ENCODE measurements at regions not wholly inside any gene's neighbourhood (a gene's known extent, or its start where the extent isn't known, plus 50 kb on each side); places are given as distances from the start of the nearest gene placed in this dataset.
"Not testable (repeated sequence)": the region's sequence is repeated elsewhere in the genome, so short reads cannot be mapped to it uniquely, and the experiment has no call there.

- DNase-seq = no peak
Observed at GRCh38 chr11:21933095-21933494, 259.8 kb upstream of the ANO5 start.

DNA sequence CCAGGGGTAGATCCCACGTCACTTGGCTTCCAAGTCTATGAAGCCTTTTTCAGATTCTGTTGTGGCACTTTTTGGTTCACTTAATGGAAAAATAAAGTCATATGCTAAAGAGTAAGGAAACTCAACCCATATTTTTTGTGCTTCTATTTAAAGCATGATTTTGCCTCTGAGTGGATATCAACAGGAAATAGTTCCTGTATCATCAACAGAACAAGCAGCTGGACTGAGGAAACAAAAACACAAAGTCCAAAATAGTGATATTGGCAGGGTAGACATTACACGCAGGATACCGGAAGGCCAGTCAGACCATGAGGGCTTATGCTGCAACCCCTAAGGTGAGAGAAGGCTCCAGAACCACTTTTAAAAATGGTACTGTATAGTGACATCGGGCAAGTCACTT is 248.3 kb upstream of the ANO5 start:
- DNase-seq = no peak

GRCh38 chr11:21948876-21949275 is 244.0 kb upstream of the ANO5 start:
- no peak for DNase-seq

GRCh38 chr11:21949763-21950413 is 243.0 kb upstream of the ANO5 start:
- DNase-seq = no peak

DNA sequence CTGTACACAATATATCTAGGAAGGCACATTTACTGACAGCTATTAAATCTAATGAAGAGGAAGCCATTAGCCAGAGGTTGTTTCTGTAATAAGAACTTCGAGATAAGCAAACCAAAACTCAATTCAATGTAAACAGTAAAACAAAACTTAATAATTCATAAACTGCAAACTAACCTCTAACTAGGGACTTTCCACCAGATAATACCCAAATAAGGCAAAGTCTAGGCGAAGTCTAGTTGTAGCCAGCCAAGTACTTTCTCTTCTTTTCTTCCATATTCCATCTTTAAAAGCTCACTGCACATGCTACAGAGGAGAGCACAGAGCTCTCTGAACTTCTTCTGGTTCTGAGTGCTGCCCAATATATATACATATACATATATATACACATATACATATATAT is 229.9 kb upstream of the ANO5 start:
- no peak for DNase-seq

DNA sequence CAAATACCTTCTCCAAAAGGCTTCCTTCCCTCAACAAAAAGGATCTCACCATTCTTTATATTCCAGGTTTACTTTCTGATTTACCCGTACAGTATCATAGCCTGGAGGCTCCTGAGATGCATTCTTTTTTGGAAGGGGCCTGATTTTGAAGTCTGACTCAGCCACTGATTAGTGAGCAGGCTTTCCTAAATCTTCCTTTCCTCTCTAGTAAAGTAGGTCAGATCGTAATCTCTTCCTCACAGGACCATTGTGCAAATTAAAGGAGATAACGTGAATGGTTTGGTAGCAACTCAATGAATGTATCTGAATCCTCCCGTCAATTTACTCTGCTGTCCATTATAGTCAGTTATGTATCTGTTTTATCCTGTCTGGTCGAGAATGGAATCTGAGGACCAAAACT is 227.7 kb upstream of the ANO5 start:
- no peak for DNase-seq

DNA sequence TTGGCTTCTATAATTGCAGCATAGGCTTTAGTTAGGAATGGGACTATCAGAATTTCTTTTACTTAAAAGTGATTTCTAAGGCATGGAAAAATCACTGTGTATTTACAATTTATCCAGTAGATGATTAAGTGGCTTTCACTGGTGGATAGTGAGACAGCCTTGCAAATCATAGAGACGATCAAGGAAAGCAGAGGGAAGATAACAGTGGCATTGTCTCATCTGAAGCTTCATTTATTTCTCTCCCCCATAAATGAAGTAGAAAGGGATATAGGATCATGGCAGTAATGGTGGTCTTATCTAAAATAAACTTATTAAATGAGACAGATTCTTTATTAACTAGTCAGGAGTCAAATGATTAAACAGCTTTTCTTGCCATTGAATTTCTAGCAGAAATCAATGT is 224.2 kb upstream of the ANO5 start:
- DNase-seq = no peak

DNA sequence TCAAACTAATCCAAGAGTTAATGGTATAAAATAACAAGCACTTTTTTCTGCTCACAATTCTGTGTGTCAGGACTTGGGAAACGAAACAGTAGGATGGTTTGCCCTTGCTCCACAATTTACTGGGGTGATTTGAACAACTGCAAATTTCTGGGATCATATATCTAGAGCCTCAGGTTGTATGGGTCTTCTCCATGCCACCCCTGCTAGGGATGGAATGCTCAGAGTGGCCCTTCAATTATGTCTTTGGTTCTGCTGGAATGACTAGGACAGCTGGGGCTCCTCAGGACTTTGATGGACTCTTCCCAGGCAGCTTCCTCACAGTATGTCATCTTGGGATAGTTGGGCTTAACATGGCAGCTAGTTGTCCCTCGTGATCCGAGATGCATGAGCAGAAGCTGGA is 223.0 kb upstream of the ANO5 start:
- DNase-seq = no peak

- DNase-seq = no peak
Observed at GRCh38 chr11:21975242-21975641, 217.6 kb upstream of the ANO5 start.

- no peak for DNase-seq
Observed at GRCh38 chr11:21976210-21976609, 216.7 kb upstream of the ANO5 start.

- no peak for DNase-seq
Observed at GRCh38 chr11:21983431-21983830, 209.5 kb upstream of the ANO5 start.

DNA sequence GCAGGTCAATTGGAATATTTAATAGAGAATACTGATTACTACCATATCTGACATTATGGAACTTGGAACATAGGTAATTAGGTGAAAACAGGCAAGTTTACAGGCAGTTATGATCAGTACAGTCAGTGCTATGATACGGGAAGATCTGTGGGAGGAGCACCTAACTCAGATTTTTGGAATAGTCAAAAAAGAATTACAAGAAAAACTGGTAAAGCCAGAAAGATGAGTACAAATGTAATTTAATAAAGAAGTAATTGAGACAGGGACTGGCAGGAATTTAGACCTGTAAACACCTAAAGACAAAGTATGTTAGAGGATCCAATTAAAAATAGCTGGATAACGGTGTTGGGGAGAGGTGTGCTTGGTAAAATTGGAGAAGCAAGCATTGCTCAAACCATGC is 206.5 kb upstream of the ANO5 start:
- no peak for DNase-seq

DNA sequence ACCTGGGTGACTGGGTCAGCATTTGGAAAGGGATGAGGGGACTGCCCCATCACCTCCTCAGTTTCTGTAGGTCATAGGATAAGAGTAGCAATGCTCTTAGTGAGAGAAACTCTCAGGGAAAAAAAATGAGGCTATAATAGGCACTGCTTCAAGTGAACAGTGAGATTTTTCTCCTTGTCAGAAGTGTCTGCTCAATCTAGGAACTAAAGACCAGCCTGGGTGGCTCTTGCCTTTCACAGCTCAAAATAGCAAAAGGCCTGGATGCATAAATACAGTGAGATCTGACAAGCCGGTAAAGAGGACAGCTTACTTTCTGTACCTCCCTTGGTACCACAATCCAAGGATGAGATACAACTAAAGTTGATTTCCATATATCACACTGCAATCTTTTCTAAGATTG is 205.6 kb upstream of the ANO5 start:
- no peak for DNase-seq

DNA sequence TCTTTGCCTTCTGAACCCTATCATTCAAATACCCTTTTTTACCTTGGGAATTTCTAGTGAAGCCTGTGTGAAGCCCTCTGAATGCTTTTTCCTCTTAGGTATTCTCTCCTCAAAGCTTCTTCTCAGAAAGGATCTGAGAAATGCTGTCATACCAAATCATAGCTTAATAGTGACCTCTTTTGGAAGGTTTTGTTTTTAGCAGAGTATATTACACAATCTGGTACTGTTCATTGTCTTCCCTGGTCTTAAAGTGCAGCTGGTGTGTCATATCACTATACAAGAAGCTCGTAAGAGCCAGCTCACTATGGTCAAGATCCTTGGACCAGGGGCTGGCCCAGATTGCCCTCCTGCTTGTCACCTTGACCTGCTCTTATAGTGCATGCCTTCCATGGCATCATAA is 204.4 kb upstream of the ANO5 start:
- DNase-seq = no peak

DNA sequence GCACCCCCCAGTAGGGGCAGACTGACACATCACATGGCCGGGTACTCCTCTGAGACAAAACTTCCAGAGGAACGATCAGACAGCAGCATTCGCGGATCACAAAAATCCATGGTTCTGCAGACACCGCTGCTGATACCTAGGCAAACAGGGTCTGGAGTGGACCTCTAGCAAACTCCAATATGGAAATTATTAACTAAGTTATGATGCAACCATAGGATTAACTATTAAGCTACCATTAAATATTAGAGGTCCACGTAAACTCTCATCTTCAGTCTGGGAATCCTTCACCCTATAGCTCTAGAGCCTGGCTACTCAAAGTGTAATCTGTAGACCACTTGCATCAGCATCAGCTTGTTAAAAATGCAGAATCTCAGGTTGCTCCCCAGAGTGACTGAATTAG is 191.1 kb upstream of the ANO5 start:
- not testable (repeated sequence) for DNase-seq

- no peak for DNase-seq
Observed at GRCh38 chr11:22006901-22007300, 186.0 kb upstream of the ANO5 start.

GRCh38 chr11:22031791-22032190 is 161.1 kb upstream of the ANO5 start:
- no peak for DNase-seq

DNA sequence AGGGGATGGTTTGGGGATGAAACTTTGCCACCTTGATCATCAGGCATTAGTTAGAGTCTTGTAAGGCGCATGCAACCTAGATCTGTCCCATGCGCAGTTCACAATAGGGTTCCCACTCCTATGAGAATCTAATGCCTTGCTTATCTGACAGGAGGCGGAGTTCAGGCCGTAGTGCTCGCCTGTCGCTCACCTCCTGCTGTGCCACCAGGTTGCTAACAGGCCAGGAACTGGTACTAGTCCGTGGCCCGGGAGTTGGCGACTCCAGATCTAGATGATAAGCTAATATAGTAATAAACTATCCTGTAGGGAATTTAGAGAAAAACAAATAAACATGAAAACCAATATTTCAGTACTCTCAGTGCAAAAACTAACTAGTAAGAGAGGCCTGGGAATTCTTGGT is 155.4 kb upstream of the ANO5 start:
- no peak for DNase-seq

- DNase-seq = no peak
Observed at GRCh38 chr11:22041039-22041438, 151.8 kb upstream of the ANO5 start.

- DNase-seq = no peak
Observed at GRCh38 chr11:22042081-22042480, 150.8 kb upstream of the ANO5 start.

- no peak for DNase-seq
Observed at GRCh38 chr11:22044126-22044525, 148.8 kb upstream of the ANO5 start.

GRCh38 chr11:22049276-22049675 is 143.6 kb upstream of the ANO5 start:
- DNase-seq = no peak

GRCh38 chr11:22065472-22065871 is 127.4 kb upstream of the ANO5 start:
- no peak for DNase-seq

- DNase-seq = no peak
Observed at GRCh38 chr11:22069844-22070243, 123.0 kb upstream of the ANO5 start.

- no peak for DNase-seq
Observed at GRCh38 chr11:22076271-22076930, 116.5 kb upstream of the ANO5 start.

Measured in CD4-positive, alpha-beta T cell treated with Interleukin-10 for 1 hour (primary cell).